K562 (cell line): ENCODE measurements at regions not wholly inside any gene's neighbourhood (a gene's known extent, or its start where the extent isn't known, plus 50 kb on each side); places are given as distances from the start of the nearest gene placed in this dataset.

Source experiments
- ATAC-seq: fragments of 200-7000 bp; cut with Tn5 transposase; 3 replicates; pipeline ENCODE4 v1.9.1; 2020; ENCODE audit warnings: moderate library complexity
- BruUV-seq: library from RNA; stranded (reverse); fragments of 400-500 nt; replicated peaks from 2 replicates; lab custom pipeline; 2021; lab: Mats Ljungman, UMichigan
- CTCF ChIA-PET: fragments of 300-600 bp; formaldehyde crosslinking; extraction: SDS; loops from one replicate; lab custom pipeline; 2021; ENCODE audit warnings: low intra/inter-chr PET ratio; lab: Yijun Ruan, JAX
- POLR2A ChIA-PET: fragments of 300-600, 350-650 bp; sonication (Branson Sonifier 250); formaldehyde crosslinking; extraction: SDS; loops from one replicate; lab custom pipeline; 2021; ENCODE audit warnings: antibody characterized with exemption, inconsistent platforms; lab: Yijun Ruan, JAX
- DNase-seq, 4 experiments: peaks; one replicate each; pipeline versions ENCODE4 v3.0.0 to v3.0.0-alpha.2; 2011 to 2018; ENCODE audit warnings: low spot score in 3 of 4, mixed read lengths in 3 of 4; ENCODE audit errors: extremely low read depth in 1 of 4
- FAIRE-seq: peaks from 2 replicates; lab custom pipeline; 2011; peaks lifted over from hg19 to GRCh38; lab: Jason Lieb, UNC
- H2AFZ ChIP-seq: 2 replicates; pipeline ENCODE4 v1.6.0; 2011; ENCODE audit warnings: low read depth, low read length, control low read depth, inconsistent platforms
- H3K27ac ChIP-seq: fragments of 200-600 bp; 3 replicates; pipeline ENCODE4 v1.8.0; 2011; ENCODE audit warnings: low read depth, mild to moderate bottlenecking, control low read depth, inconsistent platforms, low read length, moderate library complexity, mixed read lengths; ENCODE audit errors: extremely low read depth
- H3K27me3 ChIP-seq, 2 experiments: fragments of 300-600 bp in 1 of 2; 2 replicates in 1 of 2; 3 replicates in 1 of 2; pipeline versions ENCODE4 v1.6.0 to v1.8.0; 2011; ENCODE audit warnings: inconsistent platforms in 2 of 2, low read length in 2 of 2, mild to moderate bottlenecking in 1 of 2, mixed read lengths in 1 of 2, moderate library complexity in 1 of 2; ENCODE audit not compliant: control insufficient read depth in 2 of 2, insufficient read depth in 2 of 2
- H3K36me3 ChIP-seq: fragments of 300-600 bp; 3 replicates; pipeline ENCODE4 v1.8.0; 2011; ENCODE audit warnings: mild to moderate bottlenecking, low read length, inconsistent platforms; ENCODE audit not compliant: control insufficient read depth, insufficient read depth
- H3K4me1 ChIP-seq, 2 experiments: fragments of 200-600 bp in 1 of 2; replicated peaks in 1 of 2; 2 replicates in 1 of 2; 3 replicates in 1 of 2; pipeline versions ENCODE4 v1.5.1 to v1.8.0; 2011; ENCODE audit warnings: inconsistent platforms in 2 of 2, low read length in 2 of 2, mild to moderate bottlenecking in 1 of 2, mixed read lengths in 1 of 2, moderate library complexity in 1 of 2; ENCODE audit not compliant: control insufficient read depth in 2 of 2, insufficient read depth in 2 of 2
- H3K4me2 ChIP-seq: 2 replicates; pipeline ENCODE4 v1.6.1; 2011; ENCODE audit warnings: low read length, control low read depth, inconsistent platforms, mixed read lengths; ENCODE audit not compliant: insufficient read depth
- H3K4me3 ChIP-seq: fragments of 200-600 bp; sonication (generic), shearing (Covaris generic); 2 replicates; pipeline ENCODE4 v1.5.1; 2016; ENCODE audit warnings: control low read depth, inconsistent platforms
- H3K79me2 ChIP-seq: fragments of 200-600 bp; 3 replicates; pipeline ENCODE4 v1.8.0; 2011; ENCODE audit warnings: low read length, inconsistent platforms; ENCODE audit not compliant: control insufficient read depth, insufficient read depth
- H3K9ac ChIP-seq, 2 experiments: 2 replicates each; pipeline versions ENCODE4 v1.6.0 to v1.6.1; 2011; ENCODE audit warnings: low read depth in 2 of 2, low read length in 2 of 2, control low read depth in 1 of 2, inconsistent platforms in 1 of 2, mild to moderate bottlenecking in 1 of 2, mixed read lengths in 1 of 2; ENCODE audit not compliant: insufficient read depth in 1 of 2
- H3K9me1 ChIP-seq: one replicate; pipeline ENCODE4 v1.6.0; 2011; ENCODE audit warnings: inconsistent platforms, mild to moderate bottlenecking, low read length, moderate library complexity; ENCODE audit not compliant: control insufficient read depth, insufficient read depth
- H3K9me3 ChIP-seq: replicated peaks from 2 replicates; pipeline ENCODE4 v1.5.1; 2011; ENCODE audit warnings: low read depth, low read length, inconsistent platforms; ENCODE audit not compliant: control insufficient read depth, insufficient read depth
- H4K20me1 ChIP-seq: replicated peaks from 2 replicates; pipeline ENCODE4 v1.6.1; 2011; ENCODE audit warnings: low read length, inconsistent platforms, mixed read lengths; ENCODE audit not compliant: control insufficient read depth, insufficient read depth
- CEBPB ChIP-seq: fragments of 450-650 bp; IDR thresholded peaks from 2 replicates; pipeline ENCODE4 v1.6.1; 2016; ENCODE audit warnings: missing genetic modification characterization, missing compliant biosample characterization
- CEBPG ChIP-seq, 3 experiments: fragments of 200-800 bp in 1 of 3; sonication (Bioruptor generic) in 1 of 3; sonication (generic) in 1 of 3; formaldehyde crosslinking in 1 of 3; IDR thresholded peaks in 2 of 3; conservative IDR thresholded peaks in 1 of 3; 2 replicates each; pipeline versions ENCODE4 v1.6.1 to v1.8.0; 2016 to 2022; ENCODE audit warnings: missing compliant biosample characterization in 2 of 3, missing genetic modification characterization in 2 of 3, mild to moderate bottlenecking in 1 of 3, missing genetic modification reagents in 1 of 3
- CREM ChIP-seq: IDR thresholded peaks from 2 replicates; pipeline ENCODE4 v1.6.1; 2014; ENCODE audit warnings: antibody characterized with exemption, low read depth
- GATA2 ChIP-seq: sonication (generic); formaldehyde crosslinking; IDR thresholded peaks from 2 replicates; pipeline ENCODE4 v1.4.0; 2020; ENCODE audit warnings: mild to moderate bottlenecking, missing genetic modification reagents
- HEY1 ChIP-seq: fragments of 250-450 bp; sonication (Bioruptor Pico); IDR thresholded peaks from 2 replicates; pipeline ENCODE4 v1.5.0; 2020; ENCODE audit warnings: mild to moderate bottlenecking, moderate library complexity, borderline replicate concordance
- IRF9 ChIP-seq: fragments of 450-650 bp; IDR thresholded peaks from 2 replicates; pipeline ENCODE4 v1.6.1; 2016; ENCODE audit warnings: missing biosample characterization, missing genetic modification characterization
- LARP7 ChIP-seq: fragments of 450-650 bp; IDR thresholded peaks from 2 replicates; pipeline ENCODE4 v1.6.1; 2016
- MTA3 ChIP-seq: fragments of 450-650 bp; formaldehyde crosslinking; IDR thresholded peaks from 2 replicates; pipeline ENCODE4 v1.6.1; 2017; ENCODE audit warnings: mild to moderate bottlenecking, borderline replicate concordance
- SMAD4 ChIP-seq: fragments of 250-450 bp; sonication (Bioruptor Pico); conservative IDR thresholded peaks from 2 replicates; pipeline ENCODE4 v1.8.0; 2021; ENCODE audit warnings: inconsistent platforms, mild to moderate bottlenecking, moderate library complexity
- THAP7 ChIP-seq: fragments of 250-450 bp; sonication (Bioruptor Pico); IDR thresholded peaks from 2 replicates; pipeline ENCODE4 v1.5.0; 2021
- ZBTB8A ChIP-seq: fragments of 450-650 bp; IDR thresholded peaks from 2 replicates; pipeline ENCODE4 v1.6.1; 2018; ENCODE audit warnings: mild to moderate bottlenecking, moderate library complexity; ENCODE audit not compliant: partially characterized antibody
- ZC3H8 ChIP-seq: fragments of 450-650 bp; IDR thresholded peaks from 2 replicates; pipeline ENCODE4 v1.6.1; 2017
- ZEB2 ChIP-seq: fragments of 450-650 bp; IDR thresholded peaks from 2 replicates; pipeline ENCODE4 v1.6.1; 2016
- ZKSCAN1 ChIP-seq: fragments of 150-350 bp; IDR thresholded peaks from 2 replicates; pipeline ENCODE4 v1.6.1; 2016; ENCODE audit warnings: low read depth, low read length
- ZNF197 ChIP-seq: fragments of 200-800 bp; sonication (Bioruptor generic); IDR thresholded peaks from 2 replicates; pipeline ENCODE4 v1.6.1; 2016; ENCODE audit warnings: low read depth, missing genetic modification characterization, missing compliant biosample characterization
- ZNF644 ChIP-seq: fragments of 200-800 bp; sonication (Bioruptor generic); IDR thresholded peaks from 2 replicates; pipeline ENCODE4 v1.6.1; 2016; ENCODE audit warnings: low read depth, missing genetic modification characterization, missing compliant biosample characterization
- WGBS: fragments of 100-300 bp; shearing (Covaris generic); methylation state at CpG from one replicate; pipeline ENCODE4 v1.1.6; 2016; ENCODE audit warnings: low coverage, mixed read lengths; ENCODE audit not compliant: insufficient coverage; ENCODE audit errors: missing lambda C conversion rate; 5-methylcytosine and 5-hydroxymethylcytosine counted together
- in situ Hi-C: fragments of 300-500 bp; cut with MboI; formaldehyde crosslinking; loops from 4 replicates; pipeline ENCODE4 v1.15.0; 2018; ENCODE audit warnings: inconsistent platforms, mixed read lengths
- intact Hi-C: fragments of 100-400 bp; cut with micrococcal nuclease; formaldehyde crosslinking; loops from 2 replicates; pipeline ENCODE4 v1.14.2; 2022

DNA sequence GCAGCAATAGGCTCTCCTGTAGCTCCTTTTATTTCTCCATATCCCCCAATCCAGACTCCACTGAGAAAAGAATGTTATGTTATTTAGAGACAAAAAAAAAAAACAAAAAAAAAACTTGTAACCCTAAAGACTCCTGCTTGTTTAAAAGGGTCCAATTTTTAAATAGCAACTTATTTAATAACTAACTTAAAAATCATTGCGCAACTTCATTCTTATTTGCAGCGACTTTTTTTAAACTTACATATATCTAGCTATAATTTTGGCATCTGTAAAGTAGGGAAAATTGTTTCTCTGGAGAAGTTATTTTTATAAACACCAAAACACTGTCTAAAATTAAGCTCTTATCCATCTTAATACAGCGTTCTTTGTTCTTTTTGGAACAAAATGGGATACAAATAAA, 59.0 kb upstream of the ZC3HAV1 start:
- Histone ChIP-seq H3K9me1 (no peaks in the 10 kb centered on the region), H3K79me2 (no peaks in the 10 kb centered on the region), H2AFZ (no peak overlapping the region), H3K27me3 (no peaks in the 10 kb centered on the region), H3K9ac (no peak overlapping the region), H3K4me3 (no peak overlapping the region), H4K20me1 (no peaks in the 10 kb centered on the region), H3K27ac (no peak overlapping the region), H3K9me3 (no peaks in the 10 kb centered on the region), H3K4me1 (no peaks in the 10 kb centered on the region), H3K36me3 (no peaks in the 10 kb centered on the region), H3K4me2 (no peak overlapping the region)
- DNase-seq (no peak), FAIRE-seq (no peak), ATAC-seq (no peak)
- ChIA-PET POLR2A (interaction anchor here (0.7 to 1.7 kb wide), 5 partner anchors 11 to 171 kb away, joined by 3 to 5 read pairs (median 4); no protein-coding TSS in a partner anchor), CTCF (no interaction called here)
- in situ Hi-C loops, result no loop called here
- intact Hi-C loops, result no loop called here
- BruUV-seq, result no TSS peak
- TF ChIP-seq THAP7, result no peak
- TF ChIP-seq HEY1 (CRISPR knock-in tag), result no peak
- no peak for TF ChIP-seq CREM
- peak; percentile 77 for TF ChIP-seq IRF9
- no peak for TF ChIP-seq ZNF197 (CRISPR knock-in tag)
- TF ChIP-seq ZEB2, result no peak
- no peak for TF ChIP-seq ZC3H8
- peak; percentile 98 for TF ChIP-seq CEBPB
- no peak for TF ChIP-seq ZKSCAN1
- TF ChIP-seq ZBTB8A, result no peak
- TF ChIP-seq LARP7, result no peak
- no peak for TF ChIP-seq GATA2 (CRISPR knock-in tag)
- no peak for TF ChIP-seq SMAD4
- TF ChIP-seq MTA3, result no peak
- TF ChIP-seq CEBPG (CRISPR knock-in tag; IDR thresholded peaks at IDR 0.05), result no peak
- TF ChIP-seq CEBPG (tag; conservative IDR thresholded peaks at IDR 0.05 in 1 of 2, IDR thresholded peaks at IDR 0.05 in 1 of 2), result peak; percentile 83 to 99
- no peak for TF ChIP-seq ZNF644 (tag)
- WGBS, result 45% methylated on average over 3 of the region's 3 CpGs
